Kidney epithelial cell (primary cell): ENCODE measurements at regions not wholly inside any gene's neighbourhood (a gene's known extent, or its start where the extent isn't known, plus 50 kb on each side); places are given as distances from the start of the nearest gene placed in this dataset.

Experiments
- DNase-seq: peaks from one replicate; pipeline ENCODE4 v3.0.0-alpha.2; 2010; ENCODE audit warnings: low read depth
- H3K27me3 ChIP-seq: 2 replicates; pipeline ENCODE4 v1.6.0; 2011; ENCODE audit warnings: low read length; ENCODE audit not compliant: control insufficient read depth, insufficient read depth
- H3K36me3 ChIP-seq: 2 replicates; pipeline ENCODE4 v1.5.1; 2011; ENCODE audit warnings: low read length; ENCODE audit not compliant: control insufficient read depth, insufficient read depth
- H3K4me3 ChIP-seq: 2 replicates; pipeline ENCODE4 v1.5.1; 2011; ENCODE audit warnings: low read depth, mild to moderate bottlenecking, control low read depth, low read length
- TF ChIP-seq, protein P1 (sequence below): IDR thresholded peaks from 2 replicates; pipeline ENCODE4 v1.5.1; 2011; ENCODE audit warnings: mild to moderate bottlenecking, moderate library complexity, low read length, control low read depth, inconsistent platforms; ENCODE audit not compliant: insufficient read depth, poor library complexity, severe bottlenecking

GRCh38 chrX:109312757-109313156 is 169.1 kb downstream of the GUCY2F start:
- TF ChIP-seq, protein P1, sequence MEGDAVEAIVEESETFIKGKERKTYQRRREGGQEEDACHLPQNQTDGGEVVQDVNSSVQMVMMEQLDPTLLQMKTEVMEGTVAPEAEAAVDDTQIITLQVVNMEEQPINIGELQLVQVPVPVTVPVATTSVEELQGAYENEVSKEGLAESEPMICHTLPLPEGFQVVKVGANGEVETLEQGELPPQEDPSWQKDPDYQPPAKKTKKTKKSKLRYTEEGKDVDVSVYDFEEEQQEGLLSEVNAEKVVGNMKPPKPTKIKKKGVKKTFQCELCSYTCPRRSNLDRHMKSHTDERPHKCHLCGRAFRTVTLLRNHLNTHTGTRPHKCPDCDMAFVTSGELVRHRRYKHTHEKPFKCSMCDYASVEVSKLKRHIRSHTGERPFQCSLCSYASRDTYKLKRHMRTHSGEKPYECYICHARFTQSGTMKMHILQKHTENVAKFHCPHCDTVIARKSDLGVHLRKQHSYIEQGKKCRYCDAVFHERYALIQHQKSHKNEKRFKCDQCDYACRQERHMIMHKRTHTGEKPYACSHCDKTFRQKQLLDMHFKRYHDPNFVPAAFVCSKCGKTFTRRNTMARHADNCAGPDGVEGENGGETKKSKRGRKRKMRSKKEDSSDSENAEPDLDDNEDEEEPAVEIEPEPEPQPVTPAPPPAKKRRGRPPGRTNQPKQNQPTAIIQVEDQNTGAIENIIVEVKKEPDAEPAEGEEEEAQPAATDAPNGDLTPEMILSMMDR: no peak
- no peak overlapping the region for H3K4me3 ChIP-seq
- no peak for DNase-seq
- no peaks in the 10 kb centered on the region for H3K27me3 ChIP-seq
- H3K36me3 ChIP-seq: no peaks in the 10 kb centered on the region

DNA sequence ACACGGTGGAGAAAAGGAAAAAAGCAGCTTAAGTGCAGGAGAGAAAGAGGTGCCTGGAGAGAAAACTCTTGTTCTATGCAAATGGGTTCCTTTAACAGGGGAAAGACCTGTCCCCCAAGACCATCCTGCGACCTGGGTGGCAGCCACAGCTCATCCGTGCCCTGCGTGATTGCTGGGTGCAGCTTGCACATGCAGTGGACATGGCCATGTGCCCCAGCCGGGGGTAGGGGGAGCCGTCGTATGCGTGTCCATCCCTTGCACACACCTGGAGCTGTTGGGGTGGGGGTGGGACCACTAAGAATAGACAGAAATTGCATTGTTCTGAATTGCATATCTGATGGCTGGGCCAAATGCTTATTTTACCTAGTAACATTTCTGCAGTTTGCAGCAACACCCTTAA is 171.9 kb downstream of the GUCY2F start:
- Histone ChIP-seq H3K4me3 (no peak overlapping the region), H3K27me3 (no peaks in the 10 kb centered on the region), H3K36me3 (no peaks in the 10 kb centered on the region)
- TF ChIP-seq, protein P1: no peak
- DNase-seq: no peak

DNA sequence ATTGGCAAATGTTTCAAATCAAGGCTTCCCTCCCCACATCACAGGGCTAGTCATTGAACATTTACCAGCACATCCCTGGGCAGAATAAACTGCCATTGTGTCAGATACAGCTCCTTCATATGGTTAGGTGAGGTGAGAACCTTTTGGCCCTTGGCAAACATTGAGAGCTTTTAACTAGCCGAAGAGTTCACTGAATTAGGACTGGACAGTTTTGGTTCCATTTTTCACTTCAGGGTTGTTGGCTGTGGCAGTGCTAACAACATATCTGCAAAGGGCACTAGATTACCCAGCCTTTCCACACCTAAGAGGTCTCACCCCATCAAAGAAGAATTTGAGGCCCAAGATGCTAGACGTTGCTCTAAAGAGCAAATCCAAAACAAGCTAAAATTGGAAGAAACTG is 180.7 kb downstream of the GUCY2F start:
- H3K4me3 ChIP-seq: no peak overlapping the region
- H3K27me3 ChIP-seq: no peaks in the 10 kb centered on the region
- TF ChIP-seq, protein P1: no peak
- no peak for DNase-seq
- no peaks in the 10 kb centered on the region for H3K36me3 ChIP-seq

DNA sequence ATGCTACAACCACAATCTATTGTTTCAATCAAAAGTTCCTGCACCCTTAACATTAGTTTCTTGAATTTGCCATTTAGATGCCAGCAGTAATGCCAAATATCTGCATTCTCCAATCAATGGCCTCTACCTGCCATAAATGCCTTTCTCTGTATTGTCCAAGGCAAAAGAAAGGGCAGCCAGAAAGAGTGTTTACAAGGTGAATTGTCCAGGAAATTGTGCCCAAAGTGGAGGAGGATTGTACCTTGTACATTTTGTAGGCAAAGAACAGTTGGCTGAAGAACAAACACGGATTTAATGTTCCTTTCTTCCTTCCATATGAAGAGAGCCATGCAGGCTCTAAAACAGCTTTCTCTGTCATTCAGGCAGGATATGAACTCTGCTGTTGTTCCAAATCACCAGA is 181.5 kb downstream of the GUCY2F start:
- H3K4me3 ChIP-seq: no peak overlapping the region
- TF ChIP-seq, protein P1: no peak
- H3K27me3 ChIP-seq: no peaks in the 10 kb centered on the region
- DNase-seq: no peak
- H3K36me3 ChIP-seq: no peaks in the 10 kb centered on the region

DNA sequence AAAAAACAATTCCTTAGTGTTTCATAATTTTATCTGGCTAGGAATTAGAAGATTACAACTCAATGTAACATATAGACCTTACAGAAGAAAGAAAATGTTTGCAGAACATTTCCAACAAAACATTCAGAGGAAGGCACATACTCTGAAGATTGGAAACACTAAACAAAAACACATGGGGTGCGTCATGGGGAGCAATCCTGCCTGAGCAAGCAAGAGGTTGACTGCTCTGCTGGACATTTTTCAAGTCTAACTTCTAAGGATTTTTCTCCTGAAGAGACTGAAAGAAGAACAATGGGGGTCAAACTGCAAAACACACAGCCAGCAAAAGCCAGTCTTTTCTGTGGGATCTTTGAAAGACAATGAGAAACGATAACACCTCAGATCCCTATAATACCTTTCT is 182.8 kb downstream of the GUCY2F start:
- TF ChIP-seq, protein P1: no peak
- H3K36me3 ChIP-seq: no peaks in the 10 kb centered on the region

GRCh38 chrX:109294097-109294814 is 187.6 kb downstream of the GUCY2F start:
- Histone ChIP-seq H3K4me3 (no peak overlapping the region), H3K27me3 (no peaks in the 10 kb centered on the region), H3K36me3 (no peaks in the 10 kb centered on the region)
- TF ChIP-seq, protein P1: no peak
- DNase-seq: no peak

More for the DNA sequence above, 182.8 kb downstream of the GUCY2F start:
- Histone ChIP-seq H3K4me3 (no peak overlapping the region), H3K27me3 (no peaks in the 10 kb centered on the region)
- no peak for DNase-seq
